HEK293T (cell line): ENCODE measurements at regions not wholly inside any gene's neighbourhood (a gene's known extent, or its start where the extent isn't known, plus 50 kb on each side); places are given as distances from the start of the nearest gene placed in this dataset.

Source experiments
- CTCF ChIA-PET: fragments of 350-600 bp; formaldehyde crosslinking; extraction: SDS; loops from one replicate; lab custom pipeline; 2021; ENCODE audit warnings: antibody characterized with exemption, inconsistent platforms; lab: Yijun Ruan, JAX
- POLR2A ChIA-PET: fragments of 350-600 bp; formaldehyde crosslinking; extraction: SDS; loops from one replicate; lab custom pipeline; 2020; ENCODE audit warnings: antibody characterized with exemption, inconsistent platforms; lab: Yijun Ruan, JAX
- DNase-seq: peaks from one replicate; pipeline ENCODE4 v3.0.0; 2012; ENCODE audit warnings: mixed read lengths; ENCODE audit errors: extremely low spot score
- ARNT ChIP-seq: fragments of 450-650 bp; IDR thresholded peaks from 2 replicates; pipeline ENCODE4 v1.6.1; 2017; ENCODE audit warnings: mild to moderate bottlenecking
- BHLHE40 ChIP-seq: fragments of 450-650 bp; IDR thresholded peaks from 2 replicates; pipeline ENCODE4 v1.6.1; 2016; ENCODE audit warnings: mild to moderate bottlenecking, moderate library complexity, borderline replicate concordance
- CTBP1 ChIP-seq: fragments of 450-650 bp; IDR thresholded peaks from 2 replicates; pipeline ENCODE4 v1.6.1; 2016; ENCODE audit warnings: borderline replicate concordance
- ELF4 ChIP-seq: fragments of 450-650 bp; IDR thresholded peaks from 2 replicates; pipeline ENCODE4 v1.6.1; 2017; ENCODE audit warnings: antibody characterized with exemption
- FOXA1 ChIP-seq: fragments of 450-650 bp; IDR thresholded peaks from 2 replicates; pipeline ENCODE4 v1.6.1; 2016; ENCODE audit warnings: mild to moderate bottlenecking
- FOXK2 ChIP-seq: fragments of 450-650 bp; IDR thresholded peaks from 2 replicates; pipeline ENCODE4 v1.6.1; 2016; ENCODE audit warnings: mild to moderate bottlenecking
- FOXM1 ChIP-seq: fragments of 450-650 bp; IDR thresholded peaks from 2 replicates; pipeline ENCODE4 v1.6.1; 2017; ENCODE audit warnings: mild to moderate bottlenecking, borderline replicate concordance
- HDGF ChIP-seq: fragments of 450-650 bp; IDR thresholded peaks from 2 replicates; pipeline ENCODE4 v1.6.1; 2017; ENCODE audit warnings: antibody characterized with exemption, borderline replicate concordance
- L3MBTL2 ChIP-seq: fragments of 450-650 bp; conservative IDR thresholded peaks from 2 replicates; pipeline ENCODE4 v1.6.1; 2016; ENCODE audit warnings: mild to moderate bottlenecking
- LEF1 ChIP-seq: fragments of 450-650 bp; IDR thresholded peaks from 2 replicates; pipeline ENCODE4 v1.6.1; 2017; ENCODE audit warnings: mild to moderate bottlenecking, borderline replicate concordance
- NFRKB ChIP-seq: fragments of 450-650 bp; IDR thresholded peaks from 2 replicates; pipeline ENCODE4 v1.6.1; 2016; ENCODE audit warnings: mild to moderate bottlenecking, moderate library complexity
- PKNOX1 ChIP-seq: fragments of 450-650 bp; IDR thresholded peaks from 2 replicates; pipeline ENCODE4 v1.6.1; 2016
- SP1 ChIP-seq: fragments of 450-650 bp; IDR thresholded peaks from 2 replicates; pipeline ENCODE4 v1.6.1; 2017
- SUZ12 ChIP-seq: fragments of 450-650 bp; IDR thresholded peaks from 2 replicates; pipeline ENCODE4 v1.6.1; 2016; ENCODE audit warnings: mild to moderate bottlenecking
- TARDBP ChIP-seq: fragments of 450-650 bp; IDR thresholded peaks from 2 replicates; pipeline ENCODE4 v1.6.1; 2016
- ZNF384 ChIP-seq: fragments of 450-650 bp; IDR thresholded peaks from 2 replicates; pipeline ENCODE4 v1.6.1; 2016

- no peak for DNase-seq
- TF ChIP-seq CTBP1 = no peak
- POLR2A ChIA-PET = no interaction called here
- CTCF ChIA-PET = no interaction called here
Measured at GRCh38 chr4:177778623-177779022, 336.4 kb upstream of the AGA start.

DNA sequence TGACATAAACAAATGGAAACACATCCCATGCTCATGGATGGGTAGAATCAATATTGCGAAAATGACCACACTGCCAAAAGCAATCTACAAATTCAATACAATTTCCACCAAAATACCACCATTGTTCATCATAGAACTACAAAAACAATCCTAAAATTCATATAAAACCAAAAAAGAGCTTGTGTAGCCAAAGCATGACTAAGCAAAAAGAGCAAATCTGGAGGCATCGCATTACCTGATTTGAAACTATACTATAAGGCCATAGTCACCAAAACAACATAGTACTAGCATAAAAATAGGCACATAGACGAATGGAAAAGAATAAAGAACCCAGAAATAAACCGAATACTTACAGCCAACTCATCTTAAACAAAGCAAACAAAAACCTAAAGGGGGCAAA, 342.8 kb upstream of the AGA start:
- POLR2A ChIA-PET = no interaction called here

GRCh38 chr4:177789610-177790009, 347.4 kb upstream of the AGA start:
- ChIA-PET CTCF (no interaction called here), POLR2A (no interaction called here)
- TF ChIP-seq FOXM1 = no peak
- no peak for TF ChIP-seq PKNOX1
- no peak for DNase-seq

More for the DNA sequence above, 342.8 kb upstream of the AGA start:
- CTCF ChIA-PET = no interaction called here
- DNase-seq = no peak
- TF ChIP-seq SUZ12 (no peak), FOXA1 (no peak), L3MBTL2 (no peak), ELF4 (no peak), LEF1 (no peak), PKNOX1 (no peak), TARDBP (no peak), FOXM1 (no peak), ARNT (no peak), SP1 (no peak), HDGF (no peak), NFRKB (no peak), CTBP1 (no peak), ZNF384 (no peak), FOXK2 (no peak)

- ChIA-PET POLR2A (no interaction called here), CTCF (no interaction called here)
- DNase-seq = no peak
- TF ChIP-seq ARNT (no peak), HDGF (no peak), CTBP1 (no peak), SP1 (no peak), PKNOX1 (no peak), L3MBTL2 (no peak)
Measured at GRCh38 chr4:177791188-177791587, 349.0 kb upstream of the AGA start.

DNA sequence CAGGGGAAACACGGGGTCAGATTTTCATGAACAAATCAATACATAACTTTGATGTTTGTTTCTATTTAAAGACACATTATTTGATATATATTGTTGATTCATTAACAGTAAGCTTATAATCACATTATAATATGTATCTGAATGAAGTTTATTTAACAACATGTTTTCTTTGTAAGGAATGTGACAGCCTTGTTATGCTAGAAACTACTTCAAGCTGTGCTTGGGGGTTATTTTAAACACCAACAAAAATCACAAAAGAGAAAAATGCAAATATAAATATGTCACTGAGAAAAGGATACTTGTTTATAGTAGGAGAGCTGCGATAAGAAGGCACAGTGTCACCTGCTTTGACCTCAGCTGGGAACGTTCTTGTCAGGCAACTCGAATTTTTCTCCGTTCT, 354.6 kb upstream of the AGA start:
- CTCF ChIA-PET = no interaction called here
- TF ChIP-seq SUZ12 (no peak), BHLHE40 (no peak), PKNOX1 (no peak), NFRKB (no peak), CTBP1 (no peak), ELF4 (no peak), FOXA1 (no peak), FOXK2 (no peak), L3MBTL2 (no peak), SP1 (no peak), LEF1 (no peak), HDGF (no peak), FOXM1 (no peak), TARDBP (no peak)
- DNase-seq = no peak
- POLR2A ChIA-PET = no interaction called here

DNA sequence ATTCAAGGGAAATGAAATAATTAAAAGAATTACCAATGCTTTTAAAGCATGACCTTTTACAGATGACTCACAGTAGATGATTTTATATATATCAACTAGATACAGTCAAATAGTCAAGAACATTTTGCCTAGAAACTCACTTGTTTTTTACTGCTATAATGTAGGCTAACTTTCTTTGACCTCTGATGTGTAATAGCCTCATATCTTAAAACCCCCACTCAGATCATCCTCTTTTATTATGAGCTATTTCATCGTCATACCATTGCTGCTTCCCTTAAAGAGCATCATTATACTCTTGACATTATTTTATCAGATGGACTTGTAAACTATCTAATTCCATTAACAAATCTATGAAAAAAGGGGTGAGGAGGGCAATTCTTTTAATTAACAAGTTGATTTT, 355.9 kb upstream of the AGA start:
- ChIA-PET CTCF (no interaction called here), POLR2A (no interaction called here)
- TF ChIP-seq SP1 (no peak), NFRKB (no peak), TARDBP (no peak), FOXA1 (no peak)
- no peak for DNase-seq

DNA sequence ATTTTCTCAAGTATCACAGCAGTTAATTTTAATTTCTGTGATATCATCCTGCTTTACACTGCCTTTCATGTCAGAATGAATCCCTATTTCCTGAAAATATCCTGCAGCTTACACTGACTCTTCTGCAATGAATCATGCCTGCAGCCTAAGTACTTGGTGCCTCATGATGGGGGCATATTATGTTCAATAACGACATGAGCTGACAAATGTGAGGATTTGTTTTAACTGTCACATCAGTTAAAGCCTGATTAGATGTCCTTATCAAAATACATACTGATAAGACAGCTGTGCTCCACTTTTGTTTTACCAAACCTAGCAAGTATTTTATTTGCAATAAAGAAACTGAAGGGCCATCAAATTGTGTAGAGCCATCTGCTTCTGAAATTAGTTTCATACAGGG, 359.9 kb upstream of the AGA start:
- CTCF ChIA-PET = no interaction called here
- POLR2A ChIA-PET = no interaction called here
- DNase-seq = no peak
- TF ChIP-seq ARNT (no peak), NFRKB (no peak), ZNF384 (no peak), SUZ12 (no peak), FOXA1 (no peak), CTBP1 (no peak), PKNOX1 (no peak), BHLHE40 (no peak), FOXM1 (no peak), FOXK2 (no peak), L3MBTL2 (no peak), TARDBP (no peak), LEF1 (no peak), ELF4 (no peak), HDGF (no peak), SP1 (no peak)
